Muscle layer of duodenum (tissue), 2 donors: ENCODE measurements at regions not wholly inside any gene's neighbourhood (a gene's known extent, or its start where the extent isn't known, plus 50 kb on each side); places are given as distances from the start of the nearest gene placed in this dataset.

Experiments
- H3K27ac ChIP-seq: one replicate; pipeline ENCODE4 v1.7.0; 2013; ENCODE audit warnings: mild to moderate bottlenecking, low read length
- H3K27me3 ChIP-seq: one replicate; pipeline ENCODE4 v1.7.0; 2013; ENCODE audit warnings: low read depth, mild to moderate bottlenecking, control low read depth, low read length
- H3K36me3 ChIP-seq, 2 donors: one replicate each; pipeline ENCODE4 v1.7.0; 2013; ENCODE audit warnings: low read length in 2 of 2, control low read depth in 1 of 2, mild to moderate bottlenecking in 1 of 2; ENCODE audit not compliant: insufficient read depth in 2 of 2, control insufficient read depth in 1 of 2
- H3K4me1 ChIP-seq, 2 donors: one replicate each; pipeline ENCODE4 v1.7.0; 2013; ENCODE audit warnings: low read length in 2 of 2, mild to moderate bottlenecking in 2 of 2, control low read depth in 1 of 2, moderate library complexity in 1 of 2; ENCODE audit not compliant: insufficient read depth in 2 of 2, control insufficient read depth in 1 of 2
- H3K4me3 ChIP-seq, 2 donors: one replicate each; pipeline ENCODE4 v1.7.0; 2013; ENCODE audit warnings: low read length in 2 of 2, low read depth in 1 of 2, mild to moderate bottlenecking in 1 of 2
- H3K9me3 ChIP-seq, 2 donors: one replicate each; pipeline ENCODE4 v1.7.0; 2013; ENCODE audit warnings: low read length in 2 of 2, control low read depth in 1 of 2, mild to moderate bottlenecking in 1 of 2; ENCODE audit not compliant: control insufficient read depth in 1 of 2
- donor health status: healthy.

GRCh38 chr6:66858196-66858595 lies 1151.2 kb upstream of the EYS start:
- Histone ChIP-seq H3K4me1 (no peaks in the 10 kb centered on the region), H3K27me3 (no peaks in the 10 kb centered on the region), H3K27ac (no peak overlapping the region)

GRCh38 chr6:66854014-66854413 lies 1147.0 kb upstream of the EYS start:
- H3K27ac ChIP-seq, result no peak overlapping the region

More at GRCh38 chr6:66858196-66858595, 1151.2 kb upstream of the EYS start:
- no peaks in the 10 kb centered on the region for H3K9me3 ChIP-seq
- H3K4me3 ChIP-seq, result no peak overlapping the region
- no peaks in the 10 kb centered on the region for H3K36me3 ChIP-seq

GRCh38 chr6:66851930-66852329 lies 1144.9 kb upstream of the EYS start:
- Histone ChIP-seq H3K4me3 (no peak overlapping the region), H3K9me3 (no peaks in the 10 kb centered on the region), H3K27me3 (no peaks in the 10 kb centered on the region), H3K4me1 (no peaks in the 10 kb centered on the region), H3K36me3 (no peaks in the 10 kb centered on the region), H3K27ac (no peak overlapping the region)

More at GRCh38 chr6:66854014-66854413, 1147.0 kb upstream of the EYS start:
- H3K9me3 ChIP-seq, result no peaks in the 10 kb centered on the region
- H3K4me1 ChIP-seq, result no peaks in the 10 kb centered on the region
- no peaks in the 10 kb centered on the region for H3K27me3 ChIP-seq
- no peak overlapping the region for H3K4me3 ChIP-seq
- no peaks in the 10 kb centered on the region for H3K36me3 ChIP-seq

- no peak overlapping the region for H3K4me3 ChIP-seq
- H3K27me3 ChIP-seq, result no peaks in the 10 kb centered on the region
- no peaks in the 10 kb centered on the region for H3K9me3 ChIP-seq
- no peak overlapping the region for H3K27ac ChIP-seq
- no peaks in the 10 kb centered on the region for H3K4me1 ChIP-seq
- no peaks in the 10 kb centered on the region for H3K36me3 ChIP-seq
These were observed 1142.8 kb upstream of the EYS start for GRCh38 chr6:66849843-66850242.

GRCh38 chr6:66848244-66848953 lies 1141.4 kb upstream of the EYS start:
- H3K4me3 ChIP-seq, result no peak overlapping the region
- no peaks in the 10 kb centered on the region for H3K27me3 ChIP-seq
- no peaks in the 10 kb centered on the region for H3K9me3 ChIP-seq
- H3K36me3 ChIP-seq, result no peaks in the 10 kb centered on the region
- no peak overlapping the region for H3K27ac ChIP-seq
- H3K4me1 ChIP-seq, result no peaks in the 10 kb centered on the region

GRCh38 chr6:66838764-66839163 lies 1131.7 kb upstream of the EYS start:
- H3K27ac ChIP-seq, result no peak overlapping the region
- no peaks in the 10 kb centered on the region for H3K9me3 ChIP-seq
- no peak overlapping the region for H3K4me3 ChIP-seq
- H3K27me3 ChIP-seq, result no peaks in the 10 kb centered on the region
- H3K36me3 ChIP-seq, result no peaks in the 10 kb centered on the region
- no peaks in the 10 kb centered on the region for H3K4me1 ChIP-seq

GRCh38 chr6:66825539-66825938 lies 1118.5 kb upstream of the EYS start:
- Histone ChIP-seq H3K9me3 (no peaks in the 10 kb centered on the region), H3K27ac (no peak overlapping the region), H3K27me3 (no peaks in the 10 kb centered on the region), H3K36me3 (no peaks in the 10 kb centered on the region), H3K4me3 (no peak overlapping the region), H3K4me1 (no peaks in the 10 kb centered on the region)

- no peaks in the 10 kb centered on the region for H3K36me3 ChIP-seq
- no peaks in the 10 kb centered on the region for H3K4me1 ChIP-seq
- H3K4me3 ChIP-seq, result no peak overlapping the region
- no peaks in the 10 kb centered on the region for H3K27me3 ChIP-seq
- peaks cover 0 to 2% of the 10 kb centered on the region in 2 donors for H3K9me3 ChIP-seq
- H3K27ac ChIP-seq, result no peak overlapping the region
These were observed 1107.1 kb upstream of the EYS start for GRCh38 chr6:66814156-66814555.

GRCh38 chr6:66808771-66809170 lies 1101.7 kb upstream of the EYS start:
- Histone ChIP-seq H3K4me1 (no peaks in the 10 kb centered on the region), H3K27me3 (no peaks in the 10 kb centered on the region), H3K9me3 (peaks cover 0 to 2% of the 10 kb centered on the region in 2 donors), H3K27ac (no peak overlapping the region), H3K4me3 (no peak overlapping the region), H3K36me3 (no peaks in the 10 kb centered on the region)

GRCh38 chr6:66796987-66797386 lies 1090.0 kb upstream of the EYS start:
- H3K4me3 ChIP-seq, result no peak overlapping the region
- no peaks in the 10 kb centered on the region for H3K36me3 ChIP-seq
- H3K27ac ChIP-seq, result no peak overlapping the region
- no peaks in the 10 kb centered on the region for H3K27me3 ChIP-seq
- H3K4me1 ChIP-seq, result no peaks in the 10 kb centered on the region
- no peaks in the 10 kb centered on the region for H3K9me3 ChIP-seq

- H3K27me3 ChIP-seq, result no peaks in the 10 kb centered on the region
- H3K9me3 ChIP-seq, result no peaks in the 10 kb centered on the region
These were observed 1081.6 kb upstream of the EYS start for GRCh38 chr6:66788579-66788978.

GRCh38 chr6:66772800-66773199 lies 1065.8 kb upstream of the EYS start:
- Histone ChIP-seq H3K4me3 (no peak overlapping the region), H3K4me1 (no peaks in the 10 kb centered on the region), H3K9me3 (peaks cover 0 to 4% of the 10 kb centered on the region in 2 donors), H3K36me3 (no peaks in the 10 kb centered on the region), H3K27me3 (no peaks in the 10 kb centered on the region), H3K27ac (no peak overlapping the region)

More at GRCh38 chr6:66788579-66788978, 1081.6 kb upstream of the EYS start:
- no peak overlapping the region for H3K4me3 ChIP-seq
- H3K36me3 ChIP-seq, result no peaks in the 10 kb centered on the region
- H3K27ac ChIP-seq, result no peak overlapping the region
- H3K4me1 ChIP-seq, result no peaks in the 10 kb centered on the region
